ENCODE measurements at regions not wholly inside any gene's neighbourhood (a gene's known extent, or its start where the extent isn't known, plus 50 kb on each side); places are given as distances from the start of the nearest gene placed in this dataset.

GRCh38 chr3:178263236-178263916, 272.9 kb upstream of the KCNMB2 start:
- TF ChIP-seq REST (IDR thresholded peaks at IDR 0.05; ENCODE audit: borderline replicate concordance) (no peak), MXI1 (conservative IDR thresholded peaks at IDR 0.05; ENCODE audit: poor library complexity, severe bottlenecking) (no peak)
- TF ChIP-seq, protein P1, sequence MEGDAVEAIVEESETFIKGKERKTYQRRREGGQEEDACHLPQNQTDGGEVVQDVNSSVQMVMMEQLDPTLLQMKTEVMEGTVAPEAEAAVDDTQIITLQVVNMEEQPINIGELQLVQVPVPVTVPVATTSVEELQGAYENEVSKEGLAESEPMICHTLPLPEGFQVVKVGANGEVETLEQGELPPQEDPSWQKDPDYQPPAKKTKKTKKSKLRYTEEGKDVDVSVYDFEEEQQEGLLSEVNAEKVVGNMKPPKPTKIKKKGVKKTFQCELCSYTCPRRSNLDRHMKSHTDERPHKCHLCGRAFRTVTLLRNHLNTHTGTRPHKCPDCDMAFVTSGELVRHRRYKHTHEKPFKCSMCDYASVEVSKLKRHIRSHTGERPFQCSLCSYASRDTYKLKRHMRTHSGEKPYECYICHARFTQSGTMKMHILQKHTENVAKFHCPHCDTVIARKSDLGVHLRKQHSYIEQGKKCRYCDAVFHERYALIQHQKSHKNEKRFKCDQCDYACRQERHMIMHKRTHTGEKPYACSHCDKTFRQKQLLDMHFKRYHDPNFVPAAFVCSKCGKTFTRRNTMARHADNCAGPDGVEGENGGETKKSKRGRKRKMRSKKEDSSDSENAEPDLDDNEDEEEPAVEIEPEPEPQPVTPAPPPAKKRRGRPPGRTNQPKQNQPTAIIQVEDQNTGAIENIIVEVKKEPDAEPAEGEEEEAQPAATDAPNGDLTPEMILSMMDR (IDR thresholded peaks at IDR 0.05; ENCODE audit: poor library complexity, severe bottlenecking): no peak

Data from neural cell (in vitro differentiated cells).